HG02840 (cell line): ENCODE measurements at regions not wholly inside any gene's neighbourhood (a gene's known extent, or its start where the extent isn't known, plus 50 kb on each side); places are given as distances from the start of the nearest gene placed in this dataset.
"Not testable (repeated sequence)": the region's sequence is repeated elsewhere in the genome, so short reads cannot be mapped to it uniquely, and the experiment has no call there.

Experiments
- ATAC-seq: cut with Tn5 transposase; IDR thresholded peaks from one replicate; pipeline ENCODE4 v1.9.1; 2021; ENCODE audit warnings: mild to moderate bottlenecking, moderate library complexity, moderate number of reproducible peaks; ENCODE audit not compliant: unreplicated experiment, low FRiP score

GRCh38 chr2:54040250-54040649 is 69.5 kb upstream of the PSME4 start:
- ATAC-seq, result no peak

GRCh38 chr2:54038835-54039234 is 68.0 kb upstream of the PSME4 start:
- no peak for ATAC-seq

GRCh38 chr2:54031288-54031687 is 60.5 kb upstream of the PSME4 start:
- not testable (repeated sequence) for ATAC-seq

- no peak for ATAC-seq
These were observed 60.0 kb upstream of the PSME4 start for GRCh38 chr2:54030806-54031205.

- ATAC-seq, result no peak
These were observed 59.6 kb upstream of the PSME4 start for GRCh38 chr2:54030396-54030741.

- no peak for ATAC-seq
These were observed 59.1 kb upstream of the PSME4 start for GRCh38 chr2:54029721-54030395.

- ATAC-seq, result not testable (repeated sequence)
These were observed 54.8 kb upstream of the PSME4 start for GRCh38 chr2:54025463-54026075.

GRCh38 chr2:54024576-54024975 is 53.8 kb upstream of the PSME4 start:
- ATAC-seq, result no peak

- no peak for ATAC-seq
These were observed 50.9 kb upstream of the PSME4 start for GRCh38 chr2:54021702-54022101.

- ATAC-seq, result no peak
These were observed 50.1 kb upstream of the PSME4 start for GRCh38 chr2:54020793-54021414.
